Ovary (tissue), 7 donors: ENCODE measurements at regions not wholly inside any gene's neighbourhood (a gene's known extent, or its start where the extent isn't known, plus 50 kb on each side); places are given as distances from the start of the nearest gene placed in this dataset.

Experiments
- DNase-seq, 5 donors: peaks; one replicate each; pipeline ENCODE4 v3.0.0-alpha.2; 2019 to 2020
- H3K27ac ChIP-seq, 2 donors: fragments of 200-600 bp; one replicate each; pipeline versions ENCODE4 v1.5.1 to v1.8.0; 2019 to 2022
- H3K27me3 ChIP-seq: fragments of 200-600 bp; one replicate; pipeline ENCODE4 v1.8.0; 2022
- H3K36me3 ChIP-seq: fragments of 200-600 bp; sonication (generic); one replicate; pipeline ENCODE4 v1.5.1; 2019
- H3K4me1 ChIP-seq: one replicate; pipeline ENCODE4 v1.8.1; 2013; ENCODE audit warnings: mild to moderate bottlenecking, moderate library complexity; ENCODE audit not compliant: insufficient read depth
- H3K4me3 ChIP-seq: fragments of 200-600 bp; sonication (generic); one replicate; pipeline ENCODE4 v1.5.1; 2017
- H3K9me3 ChIP-seq, 2 donors: fragments of 200-600 bp in 1 of 2; sonication (generic) in 1 of 2; one replicate each; pipeline versions ENCODE4 v1.5.1 to v1.8.1; 2013 to 2019; ENCODE audit warnings: mild to moderate bottlenecking in 1 of 2, moderate library complexity in 1 of 2
- CTCF ChIP-seq, 3 donors: fragments of 450-650 bp in 2 of 3; fragments of 200-600 bp in 1 of 3; IDR thresholded peaks; one replicate each; pipeline versions ENCODE4 v1.5.1 to v1.8.0; 2016 to 2022; ENCODE audit warnings: antibody characterized with exemption in 3 of 3, mild to moderate bottlenecking in 1 of 3
- EP300 ChIP-seq: sonication (generic); formaldehyde crosslinking; IDR thresholded peaks from one replicate; pipeline ENCODE4 v1.6.1; 2017; ENCODE audit warnings: antibody characterized with exemption
- POLR2A ChIP-seq: fragments of 450-650 bp; IDR thresholded peaks from one replicate; pipeline ENCODE4 v1.6.1; 2017; ENCODE audit warnings: antibody characterized with exemption, mild to moderate bottlenecking, moderate library complexity
- WGBS, 3 donors: extraction: QIAGEN DNeasy Blood & Tissue Kit in 1 of 3; methylation state at CpG; one replicate each; pipeline versions ENCODE4 v1.1.5 to v1.1.7; 2013 to 2017; 5-methylcytosine and 5-hydroxymethylcytosine counted together
- intact Hi-C, 4 donors: fragments of 100-400 bp; cut with DNase I; formaldehyde crosslinking; loops; one replicate each; pipeline versions ENCODE4 v1.11.0 to v1.15.1; 2022 to 2023
- donor health status: DM: no; HTN: no; CAD: no; lungs with moderate emphysema.
- donor health status: DM: no; HTN: no; CAD: no.
- donor health status: Bipolar disorder and iron deficiency.
- donor health status: DM: no; HTN: no; CAD: no.
- donor health status: DM: yes; HTN: yes; CAD: no.

GRCh38 chr18:29004921-29005320, 828.0 kb upstream of the CDH2 start:
- H3K27me3 ChIP-seq = no peaks in the 10 kb centered on the region
- no peak overlapping the region for H3K27ac ChIP-seq
- no peak for DNase-seq
- H3K4me1 ChIP-seq = peaks cover 3% of the 10 kb centered on the region
- TF ChIP-seq POLR2A = no peak
- TF ChIP-seq CTCF (IDR thresholded peaks at IDR 0.05) = no peak
- TF ChIP-seq EP300 = no peak
- intact Hi-C loops = no loop called here
- 53 to 63% (median 54%) methylated on average over 1 of the region's 1 CpG for WGBS, 3 donors
- H3K4me3 ChIP-seq = no peak overlapping the region
- H3K36me3 ChIP-seq = no peaks in the 10 kb centered on the region
- H3K9me3 ChIP-seq = no peaks in the 10 kb centered on the region

GRCh38 chr18:29003194-29003593, 826.3 kb upstream of the CDH2 start:
- Histone ChIP-seq H3K36me3 (no peaks in the 10 kb centered on the region), H3K27me3 (no peaks in the 10 kb centered on the region), H3K4me1 (peaks cover 3% of the 10 kb centered on the region), H3K9me3 (no peaks in the 10 kb centered on the region), H3K27ac (peak overlapping the region in 1 of 2 donors; percentile 39), H3K4me3 (no peak overlapping the region)
- WGBS, 3 donors = 36 to 42% (median 37%) methylated on average over 2 of the region's 2 CpGs
- DNase-seq = no peak
- intact Hi-C loops = no loop called here
- no peak for TF ChIP-seq EP300
- no peak for TF ChIP-seq CTCF (IDR thresholded peaks at IDR 0.05)
- no peak for TF ChIP-seq POLR2A

GRCh38 chr18:29002747-29003146, 825.8 kb upstream of the CDH2 start:
- peak in 3 of 5 donors; percentile 11 to 38 (median 36) for DNase-seq
- H3K4me3 ChIP-seq = peak overlapping the region; percentile 6
- H3K27ac ChIP-seq = peak overlapping the region in 1 of 2 donors; percentile 39
- intact Hi-C loops = no loop called here
- no peaks in the 10 kb centered on the region for H3K9me3 ChIP-seq
- no peaks in the 10 kb centered on the region for H3K36me3 ChIP-seq
- peaks cover 3% of the 10 kb centered on the region for H3K4me1 ChIP-seq
- no peaks in the 10 kb centered on the region for H3K27me3 ChIP-seq
- 6 to 10% (median 7%) methylated on average over 8 of the region's 8 CpGs for WGBS, 3 donors
- TF ChIP-seq CTCF (IDR thresholded peaks at IDR 0.05) (no peak), EP300 (no peak), POLR2A (no peak)

GRCh38 chr18:28999726-29000125, 822.8 kb upstream of the CDH2 start:
- Histone ChIP-seq H3K27me3 (no peaks in the 10 kb centered on the region), H3K27ac (no peak overlapping the region), H3K4me1 (peaks cover 3% of the 10 kb centered on the region), H3K9me3 (no peaks in the 10 kb centered on the region), H3K36me3 (no peaks in the 10 kb centered on the region), H3K4me3 (no peak overlapping the region)
- WGBS, 3 donors = 86 to 91% (median 88%) methylated on average over 1 of the region's 1 CpG
- TF ChIP-seq CTCF (IDR thresholded peaks at IDR 0.05) (no peak), EP300 (no peak), POLR2A (no peak)
- DNase-seq = no peak
- intact Hi-C loops = no loop called here

- no peak for DNase-seq
- H3K4me1 ChIP-seq = no peaks in the 10 kb centered on the region
- intact Hi-C loops = no loop called here
These were observed 818.4 kb upstream of the CDH2 start for GRCh38 chr18:28995319-28995718.

More at GRCh38 chr18:28995319-28995718, 818.4 kb upstream of the CDH2 start:
- TF ChIP-seq POLR2A (no peak), EP300 (no peak), CTCF (IDR thresholded peaks at IDR 0.05) (no peak)
- Histone ChIP-seq H3K4me3 (no peak overlapping the region), H3K27me3 (no peaks in the 10 kb centered on the region), H3K9me3 (no peaks in the 10 kb centered on the region), H3K27ac (no peak overlapping the region), H3K36me3 (no peaks in the 10 kb centered on the region)
